OCI-LY3 (cell line): ENCODE measurements at regions not wholly inside any gene's neighbourhood (a gene's known extent, or its start where the extent isn't known, plus 50 kb on each side); places are given as distances from the start of the nearest gene placed in this dataset.

Experiments used
- EZH2phosphoT487 ChIP-seq: fragments of 200-600 bp; shearing (Covaris generic); IDR thresholded peaks from 2 replicates; pipeline ENCODE4 v1.6.1; 2018; ENCODE audit warnings: antibody characterized with exemption, mixed run types, low read depth
- TF ChIP-seq, protein P1 (sequence below): fragments of 200-600, 300-600 bp; sonication (generic); IDR thresholded peaks from 2 replicates; pipeline ENCODE4 v1.5.1; 2014; ENCODE audit warnings: antibody characterized with exemption, low read length, low read depth

DNA sequence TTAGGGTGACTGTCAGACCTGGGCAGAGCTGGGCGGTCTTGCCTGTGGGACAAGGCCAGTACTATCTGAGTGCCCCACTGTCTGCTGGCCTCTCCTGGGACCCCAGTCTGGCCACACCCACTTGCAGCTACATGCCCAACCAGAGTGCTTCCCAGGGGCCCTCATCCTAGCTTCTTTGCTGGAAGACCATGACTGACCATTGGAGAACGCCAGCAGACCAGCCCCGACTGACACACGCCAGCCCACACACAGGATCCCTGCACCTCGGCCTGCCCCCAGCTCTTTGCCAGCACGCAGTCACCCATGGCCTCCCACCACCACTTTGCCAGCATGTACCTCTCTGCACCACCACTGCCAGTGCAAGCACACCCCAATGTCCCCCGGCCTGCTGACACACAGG is 585.7 kb downstream of the ZNF674 start:
- TF ChIP-seq, protein P1, sequence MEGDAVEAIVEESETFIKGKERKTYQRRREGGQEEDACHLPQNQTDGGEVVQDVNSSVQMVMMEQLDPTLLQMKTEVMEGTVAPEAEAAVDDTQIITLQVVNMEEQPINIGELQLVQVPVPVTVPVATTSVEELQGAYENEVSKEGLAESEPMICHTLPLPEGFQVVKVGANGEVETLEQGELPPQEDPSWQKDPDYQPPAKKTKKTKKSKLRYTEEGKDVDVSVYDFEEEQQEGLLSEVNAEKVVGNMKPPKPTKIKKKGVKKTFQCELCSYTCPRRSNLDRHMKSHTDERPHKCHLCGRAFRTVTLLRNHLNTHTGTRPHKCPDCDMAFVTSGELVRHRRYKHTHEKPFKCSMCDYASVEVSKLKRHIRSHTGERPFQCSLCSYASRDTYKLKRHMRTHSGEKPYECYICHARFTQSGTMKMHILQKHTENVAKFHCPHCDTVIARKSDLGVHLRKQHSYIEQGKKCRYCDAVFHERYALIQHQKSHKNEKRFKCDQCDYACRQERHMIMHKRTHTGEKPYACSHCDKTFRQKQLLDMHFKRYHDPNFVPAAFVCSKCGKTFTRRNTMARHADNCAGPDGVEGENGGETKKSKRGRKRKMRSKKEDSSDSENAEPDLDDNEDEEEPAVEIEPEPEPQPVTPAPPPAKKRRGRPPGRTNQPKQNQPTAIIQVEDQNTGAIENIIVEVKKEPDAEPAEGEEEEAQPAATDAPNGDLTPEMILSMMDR: no peak
- TF ChIP-seq EZH2phosphoT487: no peak
